Heart right ventricle (tissue), 16 donors: ENCODE measurements at regions not wholly inside any gene's neighbourhood (a gene's known extent, or its start where the extent isn't known, plus 50 kb on each side); places are given as distances from the start of the nearest gene placed in this dataset.

Source experiments
- ATAC-seq, 8 donors: fragments of 200-7000 bp; cut with Tn5 transposase; one replicate each; pipeline ENCODE4 v1.9.1; 2020; ENCODE audit warnings: mild to moderate bottlenecking in 8 of 8, moderate library complexity in 8 of 8, moderate number of reproducible peaks in 1 of 8
- DNase-seq, 2 donors: peaks; one replicate each; pipeline ENCODE4 v3.0.0-alpha.2; 2020
- H3K27ac ChIP-seq, 10 donors: fragments of 200-600 bp; sonication (generic) in 2 of 10; one replicate each; pipeline versions ENCODE4 v1.5.0 to v1.8.0; 2020 to 2022; ENCODE audit warnings: mild to moderate bottlenecking in 3 of 10
- H3K27me3 ChIP-seq, 7 donors: fragments of 200-600 bp; one replicate each; pipeline ENCODE4 v1.8.0; 2021 to 2022; ENCODE audit warnings: mild to moderate bottlenecking in 2 of 7
- H3K36me3 ChIP-seq, 9 donors: fragments of 200-600 bp; sonication (generic) in 1 of 9; one replicate each; pipeline versions ENCODE4 v1.5.0 to v1.8.0; 2020 to 2022; ENCODE audit warnings: mild to moderate bottlenecking in 2 of 9
- H3K4me1 ChIP-seq, 9 donors: fragments of 200-600 bp; sonication (generic) in 1 of 9; one replicate each; pipeline versions ENCODE4 v1.5.0 to v1.8.0; 2020 to 2022; ENCODE audit warnings: mild to moderate bottlenecking in 4 of 9
- H3K4me3 ChIP-seq, 10 donors: fragments of 200-600 bp; sonication (generic) in 2 of 10; one replicate each; pipeline versions ENCODE4 v1.5.0 to v1.8.0; 2020 to 2022; ENCODE audit warnings: mild to moderate bottlenecking in 7 of 10, moderate library complexity in 2 of 10
- H3K9me3 ChIP-seq, 11 donors: fragments of 200-600 bp in 10 of 11; sonication (generic) in 2 of 11; one replicate each; pipeline versions ENCODE4 v1.5.0 to v1.8.0; 2013 to 2022; ENCODE audit warnings: mild to moderate bottlenecking in 2 of 11, control low read depth in 1 of 11, moderate library complexity in 1 of 11
- WGBS, 2 donors: extraction: QIAGEN DNeasy Blood & Tissue Kit; methylation state at CpG; one replicate each; pipeline ENCODE4 v1.1.7; 2013; ENCODE audit warnings: inconsistent platforms in 1 of 2; 5-methylcytosine and 5-hydroxymethylcytosine counted together
- intact Hi-C, 10 donors: fragments of 100-400 bp; cut with DNase I; formaldehyde crosslinking; loops; one replicate each; pipeline versions ENCODE4 v1.11.1 to v1.14.2; 2022
- TF ChIP-seq, protein P1 (sequence below), 9 donors: fragments of 200-600 bp; sonication (generic) in 2 of 9; IDR thresholded peaks; one replicate each; pipeline versions ENCODE4 v1.5.0 to v1.8.0; 2021 to 2022; ENCODE audit warnings: antibody characterized with exemption in 9 of 9, mild to moderate bottlenecking in 5 of 9, moderate library complexity in 1 of 9
- donor health status: Arrhythmogenic right ventricular cardiomyopathy.
- donor health status: ischemic (EF 13 %, LVEDD 7.1; RV severe dilation, severe dysfunction).
- donor health status: healthy with polysubstance abuse.
- donor health status: DM: no; HTN: yes; CAD: no.
- donor health status: DM: no; HTN: no; CAD: no.
- donor health status: ischemic (EF 25% LVEDD 6.9; RV normal size, moderate dysfunction).
- donor health status: ischemic (EF 25% LVEDD 5.7; RV mildly dilated, moderate dysfunction).
- donor health status: healthy.
- donor health status: DM: yes; HTN: yes; CAD: no.
- donor health status: Ischemic cardiomyopathy.
- donor health status: ischemic (EF 35%, LVEDD 5.7; RV mildly dilated, moderate dysfunction).
- donor health status: nonischemic (EF 11% LVEDD 7.7; RV severe dilation, severe dysfunction).
- donor health status: DM: yes; HTN: yes; CAD: no.
- donor health status: PGD.
- donor health status: ischemic (EF 29% LVEDD 5.4; RV normal size, mild dysfunction).
- donor health status: nonischemic (EF 23%, LVEDD 6.1; RV moderate dilation, normal function).

DNA sequence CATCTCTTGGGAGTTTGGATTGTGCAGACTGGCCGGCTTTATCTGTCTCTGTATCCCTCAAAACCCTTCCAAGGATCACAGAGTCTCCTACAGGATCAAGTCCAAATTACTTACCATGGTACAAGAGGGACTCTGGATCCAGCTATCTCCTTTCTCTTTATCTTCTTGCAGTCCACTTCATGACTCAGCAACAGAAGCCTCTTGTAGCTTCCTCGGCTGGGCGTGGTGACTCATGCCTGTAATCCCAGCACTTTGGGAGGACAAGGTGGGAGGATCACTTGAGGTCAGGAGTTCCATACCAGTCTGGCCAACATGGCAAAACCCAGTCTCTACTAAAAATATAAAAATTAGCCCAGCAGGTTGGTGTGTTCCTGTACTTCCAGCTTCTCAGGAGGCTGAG lies 189.7 kb downstream of the BCAT1 start:
- ATAC-seq: no peak
- TF ChIP-seq, protein P1, sequence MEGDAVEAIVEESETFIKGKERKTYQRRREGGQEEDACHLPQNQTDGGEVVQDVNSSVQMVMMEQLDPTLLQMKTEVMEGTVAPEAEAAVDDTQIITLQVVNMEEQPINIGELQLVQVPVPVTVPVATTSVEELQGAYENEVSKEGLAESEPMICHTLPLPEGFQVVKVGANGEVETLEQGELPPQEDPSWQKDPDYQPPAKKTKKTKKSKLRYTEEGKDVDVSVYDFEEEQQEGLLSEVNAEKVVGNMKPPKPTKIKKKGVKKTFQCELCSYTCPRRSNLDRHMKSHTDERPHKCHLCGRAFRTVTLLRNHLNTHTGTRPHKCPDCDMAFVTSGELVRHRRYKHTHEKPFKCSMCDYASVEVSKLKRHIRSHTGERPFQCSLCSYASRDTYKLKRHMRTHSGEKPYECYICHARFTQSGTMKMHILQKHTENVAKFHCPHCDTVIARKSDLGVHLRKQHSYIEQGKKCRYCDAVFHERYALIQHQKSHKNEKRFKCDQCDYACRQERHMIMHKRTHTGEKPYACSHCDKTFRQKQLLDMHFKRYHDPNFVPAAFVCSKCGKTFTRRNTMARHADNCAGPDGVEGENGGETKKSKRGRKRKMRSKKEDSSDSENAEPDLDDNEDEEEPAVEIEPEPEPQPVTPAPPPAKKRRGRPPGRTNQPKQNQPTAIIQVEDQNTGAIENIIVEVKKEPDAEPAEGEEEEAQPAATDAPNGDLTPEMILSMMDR (IDR thresholded peaks at IDR 0.05): no peak
- Histone ChIP-seq H3K4me3 (no peak overlapping the region), H3K27ac (no peak overlapping the region), H3K9me3 (no peaks in the 10 kb centered on the region), H3K27me3 (peaks cover 0 to 5% (median 0%) of the 10 kb centered on the region in 7 donors), H3K4me1 (no peaks in the 10 kb centered on the region), H3K36me3 (no peaks in the 10 kb centered on the region)
- 80 to 84% methylated on average over 3 of the region's 3 CpGs for WGBS, 2 donors
- no peak for DNase-seq
- intact Hi-C loops: no loop called here

GRCh38 chr12:24756479-24757024 lies 192.3 kb downstream of the BCAT1 start:
- Histone ChIP-seq H3K36me3 (no peaks in the 10 kb centered on the region), H3K4me3 (no peak overlapping the region), H3K9me3 (no peaks in the 10 kb centered on the region), H3K27ac (no peak overlapping the region), H3K4me1 (no peaks in the 10 kb centered on the region), H3K27me3 (peaks cover 0 to 5% (median 0%) of the 10 kb centered on the region in 7 donors)
- intact Hi-C loops: no loop called here
- no peak for DNase-seq
- no peak for ATAC-seq
- WGBS, 2 donors: 77 to 86% methylated on average over 3 of the region's 3 CpGs
- TF ChIP-seq, protein P1 (IDR thresholded peaks at IDR 0.05): no peak

DNA sequence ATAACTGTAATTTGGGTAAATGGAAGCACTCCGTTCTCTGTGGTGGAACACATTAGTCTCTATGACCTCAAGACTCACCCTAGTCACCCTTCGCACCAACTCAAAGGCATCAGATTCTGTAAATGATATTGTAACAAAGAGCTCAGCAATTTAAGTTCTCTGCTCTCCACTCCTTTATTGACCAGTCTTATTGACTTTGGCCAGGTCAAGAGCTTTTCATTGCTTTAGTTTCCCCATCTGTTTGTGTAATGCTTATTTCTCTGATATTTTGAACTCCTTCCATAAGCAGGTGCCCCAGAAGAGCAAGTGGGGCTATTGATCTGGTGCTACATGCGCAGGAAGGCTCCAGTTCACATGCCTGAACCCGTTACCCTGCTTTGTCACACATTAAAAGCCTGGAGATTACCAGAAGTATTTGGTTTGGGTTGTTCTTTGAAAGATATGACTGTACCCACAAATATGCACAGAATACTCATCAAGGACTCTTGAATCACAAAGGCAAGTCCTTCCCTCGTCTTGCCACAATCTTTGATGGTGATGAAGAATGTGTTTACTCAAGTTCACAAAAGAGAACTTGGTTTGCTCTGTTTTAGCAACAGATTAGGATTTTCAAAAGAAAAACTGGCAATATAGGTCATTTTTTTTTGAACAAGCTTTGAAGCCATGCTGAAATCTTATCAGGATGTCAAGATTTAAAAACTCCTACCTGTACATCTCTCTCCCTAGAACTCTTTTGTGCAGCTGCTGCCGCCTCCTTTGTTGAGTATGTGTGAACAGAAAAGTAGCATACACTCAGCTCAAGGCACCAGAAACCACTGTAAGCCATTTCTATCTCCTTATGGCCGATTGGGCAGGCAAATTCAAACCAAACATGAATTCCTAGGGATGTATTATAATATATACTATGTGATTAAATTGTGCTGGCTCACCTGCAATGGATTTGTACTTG lies 193.9 kb downstream of the BCAT1 start:
- Histone ChIP-seq H3K4me1 (no peaks in the 10 kb centered on the region), H3K9me3 (no peaks in the 10 kb centered on the region), H3K27ac (no peak overlapping the region), H3K27me3 (peaks cover 0 to 5% (median 0%) of the 10 kb centered on the region in 7 donors), H3K4me3 (no peak overlapping the region), H3K36me3 (no peaks in the 10 kb centered on the region)
- ATAC-seq (no peak), DNase-seq (no peak)
- 78 to 81% methylated on average over 7 of the region's 7 CpGs for WGBS, 2 donors
- TF ChIP-seq, protein P1 (IDR thresholded peaks at IDR 0.05): no peak
- intact Hi-C loops: no loop called here

GRCh38 chr12:24752763-24753462 lies 196.0 kb downstream of the BCAT1 start:
- intact Hi-C loops: no loop called here
- no peak for ATAC-seq
- 72 to 86% methylated on average over 4 of the region's 4 CpGs for WGBS, 2 donors

More at GRCh38 chr12:24752763-24753462, 196.0 kb downstream of the BCAT1 start:
- Histone ChIP-seq H3K27me3 (peaks cover 0 to 5% (median 0%) of the 10 kb centered on the region in 7 donors), H3K27ac (no peak overlapping the region), H3K4me1 (no peaks in the 10 kb centered on the region), H3K9me3 (no peaks in the 10 kb centered on the region), H3K36me3 (no peaks in the 10 kb centered on the region), H3K4me3 (no peak overlapping the region)
- TF ChIP-seq, protein P1 (IDR thresholded peaks at IDR 0.05): no peak
- no peak for DNase-seq
